Naive thymus-derived CD4-positive, alpha-beta T cell (primary cell): ENCODE measurements at regions not wholly inside any gene's neighbourhood (a gene's known extent, or its start where the extent isn't known, plus 50 kb on each side); places are given as distances from the start of the nearest gene placed in this dataset.

Experiments used
- ATAC-seq: fragments of 150-1000 bp; cut with Tn5 transposase; 2 replicates; pipeline ENCODE4 v1.10.0; 2021; ENCODE audit warnings: mild to moderate bottlenecking, moderate library complexity
- CTCF ChIA-PET: fragments of 350-600 bp; sonication (Branson Sonifier 250); formaldehyde crosslinking; loops from one replicate; lab custom pipeline; 2021; ENCODE audit warnings: antibody characterized with exemption; lab: Charles Lee
- POLR2A ChIA-PET: fragments of 350-600 bp; sonication (Branson Sonifier 250); formaldehyde crosslinking; loops from one replicate; lab custom pipeline; 2021; ENCODE audit warnings: antibody characterized with exemption, inconsistent platforms; lab: Charles Lee
- DNase-seq, 9 donors: peaks; one replicate each; pipeline versions ENCODE4 v3.0.0 to v3.0.0-alpha.2; 2020 to 2022; ENCODE audit warnings: mixed read lengths in 1 of 9
- H3K27ac ChIP-seq: one replicate; pipeline ENCODE4 v1.7.0; 2013; ENCODE audit warnings: mild to moderate bottlenecking, low read depth, low read length, moderate library complexity
- H3K27me3 ChIP-seq, 2 donors: one replicate each; pipeline ENCODE4 v1.7.0; 2013; ENCODE audit warnings: low read length in 2 of 2, mild to moderate bottlenecking in 2 of 2, moderate library complexity in 2 of 2; ENCODE audit not compliant: control insufficient read depth in 2 of 2, insufficient read depth in 2 of 2
- H3K36me3 ChIP-seq, 3 experiments: 1 replicate in 2 of 3; 2 replicates in 1 of 3; pipeline ENCODE4 v1.7.0; 2013; ENCODE audit warnings: low read length in 3 of 3, mild to moderate bottlenecking in 3 of 3, moderate library complexity in 1 of 3; ENCODE audit not compliant: insufficient read depth in 3 of 3, control insufficient read depth in 2 of 3
- H3K4me1 ChIP-seq, 2 donors: one replicate each; pipeline ENCODE4 v1.7.0; 2013; ENCODE audit warnings: low read length in 2 of 2, mild to moderate bottlenecking in 2 of 2, moderate library complexity in 1 of 2; ENCODE audit not compliant: control insufficient read depth in 2 of 2, insufficient read depth in 2 of 2
- H3K4me3 ChIP-seq: 2 replicates; pipeline ENCODE4 v1.7.0; 2013; ENCODE audit warnings: mild to moderate bottlenecking, low read length
- H3K9me3 ChIP-seq, 3 experiments: 1 replicate in 2 of 3; 2 replicates in 1 of 3; pipeline ENCODE4 v1.7.0; 2013; ENCODE audit warnings: low read length in 3 of 3; ENCODE audit not compliant: control insufficient read depth in 2 of 3
- H3K27ac Mint-ChIP-seq, 9 donors: one replicate each; pipeline ENCODE4 v1.8.0; 2020 to 2022; ENCODE audit warnings: mixed read lengths in 9 of 9, mild to moderate bottlenecking in 8 of 9, moderate library complexity in 5 of 9, inconsistent platforms in 2 of 9
- H3K27me3 Mint-ChIP-seq, 5 donors: one replicate each; pipeline ENCODE4 v1.8.0; 2021 to 2022; ENCODE audit warnings: mixed read lengths in 5 of 5, mild to moderate bottlenecking in 1 of 5
- H3K36me3 Mint-ChIP-seq, 5 donors: one replicate each; pipeline ENCODE4 v1.8.0; 2020 to 2022; ENCODE audit warnings: mixed read lengths in 5 of 5, mild to moderate bottlenecking in 3 of 5, inconsistent platforms in 1 of 5
- H3K4me1 Mint-ChIP-seq, 7 donors: one replicate each; pipeline ENCODE4 v1.8.0; 2020 to 2022; ENCODE audit warnings: mixed read lengths in 7 of 7, mild to moderate bottlenecking in 3 of 7, inconsistent platforms in 1 of 7
- H3K4me3 Mint-ChIP-seq, 10 donors: one replicate each; pipeline ENCODE4 v1.8.0; 2020 to 2022; ENCODE audit warnings: mild to moderate bottlenecking in 10 of 10, mixed read lengths in 10 of 10, moderate library complexity in 6 of 10, inconsistent platforms in 2 of 10
- H3K9me3 Mint-ChIP-seq, 11 donors: one replicate each; pipeline ENCODE4 v1.8.0; 2020 to 2022; ENCODE audit warnings: mixed read lengths in 11 of 11, mild to moderate bottlenecking in 4 of 11, inconsistent platforms in 1 of 11, moderate library complexity in 1 of 11
- intact Hi-C, 2 donors: fragments of 100-400 bp; cut with micrococcal nuclease; formaldehyde crosslinking; loops; one replicate each; pipeline ENCODE4 v1.15.1; 2023

- H3K9me3 Mint-ChIP-seq, result no peaks in the 10 kb centered on the region
- DNase-seq (no peak), ATAC-seq (no peak)
- no peaks in the 10 kb centered on the region for H3K4me1 ChIP-seq
- H3K36me3 Mint-ChIP-seq, result no peaks in the 10 kb centered on the region
- no peak overlapping the region for H3K27ac Mint-ChIP-seq
- intact Hi-C loops, result no loop called here
- H3K36me3 ChIP-seq, result no peaks in the 10 kb centered on the region
- H3K4me1 Mint-ChIP-seq, result no peaks in the 10 kb centered on the region
- CTCF ChIA-PET, result no interaction called here
- POLR2A ChIA-PET, result no interaction called here
- no peaks in the 10 kb centered on the region for H3K9me3 ChIP-seq
- H3K4me3 ChIP-seq, result no peak overlapping the region
- H3K27me3 Mint-ChIP-seq, result peaks cover 0 to 14% (median 0%) of the 10 kb centered on the region in 5 donors
- no peak overlapping the region for H3K4me3 Mint-ChIP-seq
- H3K27ac ChIP-seq, result no peak overlapping the region
- no peaks in the 10 kb centered on the region for H3K27me3 ChIP-seq
These were observed 1389.8 kb downstream of the TBC1D22A start for GRCh38 chr22:48152164-48152775.

GRCh38 chr22:48151641-48152040 is 1389.2 kb downstream of the TBC1D22A start:
- POLR2A ChIA-PET, result no interaction called here
- Histone ChIP-seq H3K36me3 (no peaks in the 10 kb centered on the region), H3K4me1 (no peaks in the 10 kb centered on the region), H3K27me3 (no peaks in the 10 kb centered on the region), H3K9me3 (no peaks in the 10 kb centered on the region), H3K27ac (no peak overlapping the region), H3K4me3 (no peak overlapping the region)
- Mint-ChIP-seq H3K4me3 (no peak overlapping the region), H3K36me3 (no peaks in the 10 kb centered on the region), H3K27ac (no peak overlapping the region), H3K4me1 (no peaks in the 10 kb centered on the region), H3K9me3 (no peaks in the 10 kb centered on the region), H3K27me3 (peaks cover 0 to 7% (median 0%) of the 10 kb centered on the region in 5 donors)
- intact Hi-C loops, result no loop called here
- ATAC-seq (no peak), DNase-seq (no peak)
- CTCF ChIA-PET, result no interaction called here

GRCh38 chr22:48147831-48148230 is 1385.4 kb downstream of the TBC1D22A start:
- CTCF ChIA-PET, result no interaction called here
- H3K27me3 ChIP-seq, result peaks cover 0 to 3% of the 10 kb centered on the region in 2 donors
- no peaks in the 10 kb centered on the region for H3K4me1 Mint-ChIP-seq
- H3K4me3 Mint-ChIP-seq, result no peak overlapping the region
- H3K27ac Mint-ChIP-seq, result no peak overlapping the region
- no peaks in the 10 kb centered on the region for H3K36me3 ChIP-seq
- peaks cover 9 to 22% (median 14%) of the 10 kb centered on the region in 5 donors for H3K27me3 Mint-ChIP-seq
- no peaks in the 10 kb centered on the region for H3K36me3 Mint-ChIP-seq
- no peak overlapping the region for H3K4me3 ChIP-seq
- intact Hi-C loops, result no loop called here
- DNase-seq (no peak), ATAC-seq (no peak)
- H3K9me3 ChIP-seq, result no peaks in the 10 kb centered on the region
- POLR2A ChIA-PET, result no interaction called here
- no peaks in the 10 kb centered on the region for H3K4me1 ChIP-seq
- H3K9me3 Mint-ChIP-seq, result peaks cover 0 to 7% (median 0%) of the 10 kb centered on the region in 11 donors
- H3K27ac ChIP-seq, result no peak overlapping the region

- DNase-seq (no peak), ATAC-seq (no peak)
- Mint-ChIP-seq H3K9me3 (peaks cover 0 to 7% (median 0%) of the 10 kb centered on the region in 11 donors), H3K4me1 (no peaks in the 10 kb centered on the region), H3K27me3 (peaks cover 9 to 24% (median 14%) of the 10 kb centered on the region in 5 donors), H3K27ac (no peak overlapping the region), H3K36me3 (no peaks in the 10 kb centered on the region), H3K4me3 (no peak overlapping the region)
- intact Hi-C loops, result no loop called here
- H3K4me3 ChIP-seq, result no peak overlapping the region
- peaks cover 0 to 3% of the 10 kb centered on the region in 2 donors for H3K27me3 ChIP-seq
- no peak overlapping the region for H3K27ac ChIP-seq
- no peaks in the 10 kb centered on the region for H3K9me3 ChIP-seq
- H3K4me1 ChIP-seq, result no peaks in the 10 kb centered on the region
- POLR2A ChIA-PET, result no interaction called here
- CTCF ChIA-PET, result no interaction called here
- H3K36me3 ChIP-seq, result no peaks in the 10 kb centered on the region
These were observed 1385.0 kb downstream of the TBC1D22A start for GRCh38 chr22:48147404-48147803.

- Mint-ChIP-seq H3K9me3 (peaks cover 0 to 7% (median 0%) of the 10 kb centered on the region in 11 donors), H3K4me3 (no peak overlapping the region), H3K27ac (no peak overlapping the region), H3K27me3 (peaks cover 9 to 24% (median 15%) of the 10 kb centered on the region in 5 donors), H3K4me1 (no peaks in the 10 kb centered on the region), H3K36me3 (no peaks in the 10 kb centered on the region)
- Histone ChIP-seq H3K4me3 (no peak overlapping the region), H3K27ac (no peak overlapping the region), H3K4me1 (no peaks in the 10 kb centered on the region), H3K9me3 (no peaks in the 10 kb centered on the region), H3K36me3 (no peaks in the 10 kb centered on the region), H3K27me3 (peaks cover 0 to 3% of the 10 kb centered on the region in 2 donors)
- DNase-seq (no peak), ATAC-seq (no peak)
- ChIA-PET POLR2A (no interaction called here), CTCF (no interaction called here)
- intact Hi-C loops, result no loop called here
These were observed 1384.0 kb downstream of the TBC1D22A start for GRCh38 chr22:48146426-48146825.

- POLR2A ChIA-PET, result no interaction called here
These were observed 1383.3 kb downstream of the TBC1D22A start for GRCh38 chr22:48145738-48146137.

GRCh38 chr22:48144318-48144717 is 1381.9 kb downstream of the TBC1D22A start:
- ATAC-seq (no peak), DNase-seq (no peak)
- no peak overlapping the region for H3K27ac ChIP-seq
- POLR2A ChIA-PET, result no interaction called here
- H3K9me3 ChIP-seq, result no peaks in the 10 kb centered on the region
- H3K4me1 ChIP-seq, result no peaks in the 10 kb centered on the region
- CTCF ChIA-PET, result no interaction called here
- no peak overlapping the region for H3K4me3 Mint-ChIP-seq
- H3K4me3 ChIP-seq, result no peak overlapping the region
- peaks cover 9 to 24% (median 15%) of the 10 kb centered on the region in 5 donors for H3K27me3 Mint-ChIP-seq
- peaks cover 0 to 3% of the 10 kb centered on the region in 2 donors for H3K27me3 ChIP-seq
- H3K4me1 Mint-ChIP-seq, result peaks cover 0 to 1% (median 0%) of the 10 kb centered on the region in 7 donors
- no peaks in the 10 kb centered on the region for H3K36me3 ChIP-seq
- H3K27ac Mint-ChIP-seq, result no peak overlapping the region
- H3K36me3 Mint-ChIP-seq, result no peaks in the 10 kb centered on the region
- intact Hi-C loops, result no loop called here
- H3K9me3 Mint-ChIP-seq, result peaks cover 0 to 7% (median 0%) of the 10 kb centered on the region in 11 donors

More at GRCh38 chr22:48145738-48146137, 1383.3 kb downstream of the TBC1D22A start:
- peaks cover 9 to 24% (median 15%) of the 10 kb centered on the region in 5 donors for H3K27me3 Mint-ChIP-seq
- peaks cover 0 to 7% (median 0%) of the 10 kb centered on the region in 11 donors for H3K9me3 Mint-ChIP-seq
- Histone ChIP-seq H3K4me3 (no peak overlapping the region), H3K36me3 (no peaks in the 10 kb centered on the region), H3K4me1 (no peaks in the 10 kb centered on the region), H3K27ac (no peak overlapping the region), H3K27me3 (peaks cover 0 to 3% of the 10 kb centered on the region in 2 donors), H3K9me3 (no peaks in the 10 kb centered on the region)
- intact Hi-C loops, result no loop called here
- no peak overlapping the region for H3K27ac Mint-ChIP-seq
- ATAC-seq (no peak), DNase-seq (no peak)
- H3K4me1 Mint-ChIP-seq, result no peaks in the 10 kb centered on the region
- CTCF ChIA-PET, result no interaction called here
- H3K4me3 Mint-ChIP-seq, result no peak overlapping the region
- no peaks in the 10 kb centered on the region for H3K36me3 Mint-ChIP-seq
